GM19397 (cell line): ENCODE measurements at regions not wholly inside any gene's neighbourhood (a gene's known extent, or its start where the extent isn't known, plus 50 kb on each side); places are given as distances from the start of the nearest gene placed in this dataset.

ENCODE experiments used
- ATAC-seq: cut with Tn5 transposase; IDR thresholded peaks from one replicate; pipeline ENCODE4 v1.9.1; 2021; ENCODE audit warnings: mild to moderate bottlenecking, moderate library complexity; ENCODE audit not compliant: unreplicated experiment

DNA sequence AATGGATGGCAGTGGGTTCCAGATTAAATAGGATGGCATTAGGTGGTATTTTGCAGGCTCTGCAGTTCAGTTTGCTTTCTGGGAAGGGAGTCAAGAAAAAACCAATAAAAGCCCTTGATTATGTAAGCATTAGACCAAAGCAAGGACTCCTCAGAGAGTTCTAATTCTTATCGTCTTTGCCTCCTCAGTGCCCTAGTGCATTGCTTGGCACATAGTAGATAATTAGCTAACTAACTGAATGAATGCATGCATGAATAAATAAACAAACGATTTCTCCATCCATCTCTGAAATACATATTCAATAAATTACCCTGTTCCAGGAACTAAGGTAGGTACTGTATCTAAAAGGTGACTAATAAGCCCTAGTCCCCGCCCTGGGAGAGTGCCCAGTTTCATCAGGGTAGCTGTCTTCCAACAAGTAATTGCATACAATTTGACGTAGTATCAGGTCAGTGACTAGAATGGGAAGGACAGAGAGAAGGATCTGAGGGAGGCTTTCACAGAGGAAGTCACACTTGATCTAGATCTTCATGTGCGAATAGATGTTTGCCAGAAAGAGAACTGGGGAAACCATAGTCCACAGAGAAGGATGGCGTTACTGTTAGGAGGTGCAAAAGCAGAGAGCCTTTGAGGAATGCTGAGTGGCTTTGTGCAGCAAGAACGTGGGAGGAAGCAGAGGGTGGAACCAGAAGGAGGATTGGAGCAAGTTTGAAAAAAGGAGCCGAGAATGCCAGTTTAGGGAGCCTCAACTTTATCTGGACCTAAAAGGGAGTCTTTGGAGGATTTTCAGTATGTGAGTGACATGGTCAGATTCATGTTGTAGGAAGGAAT is 111.4 kb downstream of the TBX19 start:
- no peak for ATAC-seq

DNA sequence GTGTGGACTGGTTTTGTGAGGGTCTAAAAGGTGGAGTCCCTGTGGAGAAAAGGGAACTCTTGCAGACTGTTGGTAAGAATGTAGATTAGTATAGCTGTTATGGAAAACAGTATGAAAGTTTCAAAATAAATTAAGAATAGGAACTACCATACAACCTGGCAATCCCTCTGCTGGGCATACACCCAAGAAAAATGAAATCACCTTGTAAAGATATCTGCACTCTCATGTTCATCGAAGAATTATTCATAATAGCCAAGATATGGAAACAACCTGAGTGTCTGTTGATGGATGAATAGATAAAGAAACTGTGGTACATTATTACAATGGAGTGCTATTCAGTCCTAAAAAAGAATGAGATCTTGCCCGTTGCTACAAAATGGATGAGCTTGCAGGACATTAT is 109.6 kb downstream of the TBX19 start:
- ATAC-seq, result no peak

DNA sequence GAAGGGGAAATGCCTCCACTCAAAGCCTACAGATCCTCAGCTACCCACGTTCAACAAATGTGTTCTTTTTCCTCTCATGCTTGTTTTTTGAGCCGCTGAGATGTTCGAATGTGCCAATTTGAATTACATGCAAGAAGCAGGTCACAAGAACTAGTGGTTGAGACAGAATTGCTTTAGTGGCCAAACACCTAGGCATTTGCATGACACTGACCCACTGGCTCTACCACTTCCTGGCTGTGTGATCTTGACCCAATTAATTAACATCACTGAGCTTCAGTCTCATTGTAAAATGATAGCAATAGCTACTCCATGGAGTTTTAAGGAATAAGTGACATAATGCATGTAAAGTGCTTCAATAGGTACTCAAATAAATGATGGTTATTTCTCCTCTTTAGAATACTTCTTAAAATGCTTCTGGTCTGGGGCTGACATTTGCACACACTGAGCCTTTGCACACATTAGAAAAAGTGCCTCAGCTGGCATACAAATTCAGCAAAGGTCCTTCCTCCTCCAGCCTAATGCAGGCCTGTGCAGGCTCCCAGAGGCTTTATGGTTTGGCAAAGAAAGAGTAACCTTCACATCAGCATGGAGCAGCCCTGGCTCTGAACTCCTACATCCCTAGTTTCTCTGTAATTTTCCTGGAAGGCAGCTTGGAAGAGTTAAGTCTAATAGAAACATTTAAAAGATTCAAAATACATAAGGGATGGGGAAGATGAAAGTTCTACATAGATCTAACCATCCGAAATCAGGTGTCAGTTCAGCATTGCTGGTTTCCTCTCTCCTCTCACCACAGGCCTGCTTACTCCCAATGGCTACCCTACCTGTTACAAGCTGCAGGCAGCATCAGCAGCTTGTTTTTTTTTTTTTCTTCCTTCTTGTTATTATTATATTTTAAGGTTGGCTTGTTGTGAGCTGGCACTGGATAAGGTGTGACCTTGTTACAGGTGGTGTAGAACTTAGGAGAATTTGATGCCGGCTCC is 107.4 kb downstream of the TBX19 start:
- no peak for ATAC-seq

DNA sequence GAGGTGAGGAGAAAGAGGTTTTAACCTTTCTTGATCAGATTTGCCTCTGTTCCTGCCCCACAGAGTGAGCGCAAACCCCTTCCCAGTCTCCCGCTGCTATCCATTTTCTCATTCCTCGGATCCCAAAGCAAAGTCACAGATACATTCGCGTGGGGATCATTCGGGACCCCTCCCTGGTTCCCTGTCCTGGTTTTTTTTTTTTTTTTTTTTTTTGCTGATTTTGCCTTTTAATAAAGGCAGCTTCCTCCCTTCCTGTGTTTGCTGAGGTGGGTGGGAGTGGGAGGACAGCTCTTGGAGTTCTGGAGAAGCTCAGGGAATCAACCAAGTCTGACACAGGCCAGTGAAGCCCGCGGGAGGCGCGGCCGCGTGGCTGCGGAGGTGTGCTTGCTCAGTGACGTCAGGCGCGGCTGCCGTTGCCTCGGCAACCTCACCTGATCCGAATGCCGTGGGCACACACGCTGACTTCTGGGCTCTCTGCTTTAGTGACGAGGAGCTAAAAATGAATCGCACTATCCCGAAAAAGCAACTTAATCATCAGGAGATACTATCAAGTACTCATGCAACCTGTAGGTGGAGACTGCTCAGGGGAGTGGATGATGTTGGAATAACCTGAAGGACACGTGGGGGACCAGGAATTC is 106.4 kb downstream of the TBX19 start:
- no peak for ATAC-seq

- ATAC-seq, result no peak
Measured at GRCh38 chr1:168386492-168386891, 105.8 kb downstream of the TBX19 start.

- ATAC-seq, result no peak
Measured at GRCh38 chr1:168381850-168382249, 101.2 kb downstream of the TBX19 start.

DNA sequence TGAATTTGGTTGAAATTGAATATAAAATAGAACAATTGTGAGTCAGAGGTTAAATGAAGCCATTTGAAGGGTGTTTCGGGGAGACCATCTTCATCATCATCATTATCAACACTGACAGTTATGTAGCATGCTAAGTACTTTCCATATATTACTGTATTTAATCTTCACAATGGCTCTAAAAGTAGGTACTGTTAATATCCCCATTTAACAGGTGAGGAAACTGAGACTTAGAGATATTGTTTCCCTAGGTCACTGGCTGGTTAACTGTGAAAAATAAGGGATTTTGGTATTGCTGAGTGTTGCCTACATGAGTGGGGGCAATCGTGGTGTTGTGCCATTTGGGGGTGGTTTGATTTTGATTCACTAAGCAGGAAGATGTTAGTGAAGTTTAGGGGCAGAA is 100.3 kb downstream of the TBX19 start:
- no peak for ATAC-seq

DNA sequence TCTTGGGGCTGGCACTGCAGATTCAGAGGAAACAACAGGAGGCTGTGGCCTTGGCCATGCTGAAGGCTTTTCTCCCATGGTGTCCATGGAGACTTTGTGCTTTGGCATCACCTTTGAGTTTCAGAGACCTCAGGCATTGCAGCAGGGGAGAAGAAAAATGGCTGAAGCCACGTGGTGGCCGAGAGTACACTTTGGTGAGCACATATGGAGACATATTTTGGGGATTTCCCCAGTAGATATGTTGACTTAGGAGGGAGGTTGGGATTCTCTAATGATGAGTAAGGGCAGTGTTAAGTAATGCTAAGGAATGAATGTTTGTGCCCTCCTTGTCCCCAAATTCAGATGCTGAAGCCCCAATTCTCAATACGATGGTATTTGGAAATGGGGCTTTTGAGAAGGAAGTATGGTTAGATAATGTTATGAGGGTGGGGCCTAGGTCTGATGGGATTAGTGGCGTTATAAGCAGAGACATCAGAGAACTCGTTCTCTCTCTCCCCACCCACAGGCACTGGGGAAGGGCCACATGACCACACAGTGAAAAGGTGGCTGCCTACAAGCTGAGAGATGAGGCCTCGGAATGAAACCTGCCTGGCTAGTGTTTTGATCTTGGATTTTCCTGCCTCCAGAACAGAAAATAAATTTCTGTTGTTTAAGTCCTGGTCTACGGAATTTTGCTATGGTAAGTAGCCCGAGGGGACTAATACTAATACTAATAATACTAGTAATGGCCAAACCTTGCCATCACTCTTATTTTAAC is 98.6 kb downstream of the TBX19 start:
- ATAC-seq, result no peak

DNA sequence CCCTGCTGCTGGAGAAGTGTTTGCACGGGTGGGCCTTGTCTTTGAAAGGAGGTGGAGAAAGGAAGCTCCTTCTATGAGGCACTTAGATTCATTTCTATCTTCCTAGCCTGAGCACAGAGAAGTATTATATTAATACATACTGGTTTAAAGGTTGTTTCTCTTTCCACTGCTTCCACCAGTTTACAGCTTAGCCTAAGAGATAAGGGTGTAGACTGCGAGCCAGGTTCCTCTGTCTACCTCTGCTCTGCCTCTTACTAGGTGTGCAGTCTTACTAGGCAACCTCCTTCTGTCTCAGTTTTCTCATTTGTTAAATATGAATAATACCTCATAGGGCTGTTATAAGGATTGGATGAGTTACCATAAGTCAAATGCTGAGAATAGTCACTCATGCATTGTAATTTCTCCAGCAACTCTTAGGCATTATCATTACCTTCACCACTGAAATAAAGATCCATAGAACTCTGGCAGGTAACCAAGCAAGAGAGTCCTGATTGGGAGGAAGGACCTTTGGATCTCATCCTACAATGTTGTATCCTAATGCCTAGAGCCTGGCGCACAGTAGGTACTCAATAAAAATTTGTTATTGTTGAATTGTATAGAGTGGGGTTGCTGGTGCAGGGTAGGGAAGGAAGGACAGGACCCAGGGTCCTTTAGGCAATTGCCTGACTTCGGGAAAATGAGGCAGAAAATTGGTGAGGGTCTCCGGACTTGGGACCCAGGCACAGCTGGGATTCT is 95.1 kb downstream of the TBX19 start:
- ATAC-seq, result no peak

DNA sequence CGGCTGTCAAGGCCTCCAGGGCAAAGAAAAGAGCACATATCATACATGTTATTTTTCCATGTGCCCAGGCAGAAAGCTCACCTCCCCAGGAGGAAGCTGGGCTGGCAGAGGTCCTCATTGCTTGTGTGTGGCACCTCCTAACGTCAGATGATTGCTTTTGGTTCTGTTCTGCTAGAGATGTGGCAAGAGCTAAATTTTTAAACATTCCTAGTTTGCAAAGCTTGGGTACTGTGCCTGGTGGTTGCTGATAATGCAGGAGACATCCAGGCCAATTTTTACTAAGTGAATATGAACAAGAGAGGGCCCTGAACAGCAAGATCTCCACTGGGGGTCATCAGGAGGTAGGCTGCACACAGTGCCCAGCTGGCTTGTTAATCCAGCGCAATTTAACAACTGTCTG is 93.9 kb downstream of the TBX19 start:
- ATAC-seq, result no peak

DNA sequence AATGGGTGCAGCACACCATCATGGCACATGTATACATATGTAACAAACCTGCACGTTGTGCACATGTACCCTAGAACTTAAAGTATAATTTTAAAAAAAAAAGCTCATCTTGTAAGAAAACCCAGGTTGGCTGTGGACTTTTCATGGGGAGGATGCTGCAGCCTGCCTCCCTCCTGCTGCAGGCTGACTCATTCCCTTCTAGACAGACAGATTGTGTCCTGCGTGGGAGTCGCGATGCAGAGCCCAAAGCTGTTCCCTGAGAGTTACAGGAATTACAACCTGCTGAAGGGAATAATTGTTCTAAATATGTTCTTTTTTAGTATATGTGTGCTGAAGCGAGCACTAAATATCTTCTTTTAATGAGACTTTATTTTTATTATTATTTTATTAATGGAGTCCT is 93.2 kb downstream of the TBX19 start:
- no peak for ATAC-seq

GRCh38 chr1:168372861-168373371 is 92.2 kb downstream of the TBX19 start:
- no peak for ATAC-seq

GRCh38 chr1:168372307-168372706 is 91.6 kb downstream of the TBX19 start:
- ATAC-seq, result no peak

GRCh38 chr1:168371477-168371876 is 90.8 kb downstream of the TBX19 start:
- ATAC-seq, result no peak

GRCh38 chr1:168370586-168370985 is 89.9 kb downstream of the TBX19 start:
- ATAC-seq, result no peak

GRCh38 chr1:168369655-168370054 is 89.0 kb downstream of the TBX19 start:
- ATAC-seq, result no peak

DNA sequence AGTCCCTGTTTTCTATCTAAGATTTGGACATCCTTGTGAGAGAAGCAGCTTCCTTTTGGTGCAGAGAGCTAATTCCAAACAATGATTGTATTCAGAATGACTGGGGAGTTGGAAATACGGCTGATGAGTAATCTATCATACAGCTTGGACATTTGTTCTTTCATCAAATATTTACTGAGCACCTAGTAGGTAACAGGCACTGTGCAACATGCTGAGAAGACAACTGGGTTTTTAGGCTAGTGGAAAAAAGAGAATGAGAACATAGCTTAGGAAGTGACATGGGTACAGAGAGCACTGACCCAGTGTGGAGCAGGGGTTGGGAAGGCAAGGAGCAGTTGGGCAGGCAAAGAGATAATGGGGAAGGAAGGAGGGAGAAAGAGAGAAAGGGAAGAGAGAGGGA is 87.5 kb downstream of the TBX19 start:
- no peak for ATAC-seq

- ATAC-seq, result no peak
Measured at GRCh38 chr1:168365719-168366479, 85.2 kb downstream of the TBX19 start.
